Stimulated activated effector memory CD8-positive, alpha-beta T cell treated with anti-CD3 and anti-CD28 coated beads, Interleukin-12 subunit alpha, Interleukin-12 subunit beta, amount 100 ng/mL, for 72 hours (primary cell): ENCODE measurements at regions not wholly inside any gene's neighbourhood (a gene's known extent, or its start where the extent isn't known, plus 50 kb on each side); places are given as distances from the start of the nearest gene placed in this dataset.

ENCODE experiments used
- ATAC-seq: fragments of 150-1000 bp; cut with Tn5 transposase; 2 replicates; pipeline ENCODE4 v1.10.0; 2021
- DNase-seq, 2 donors: peaks; one replicate each; pipeline ENCODE4 v3.0.0; 2021 to 2022; ENCODE audit warnings: low spot score in 2 of 2
- H3K27ac Mint-ChIP-seq: one replicate; pipeline ENCODE4 v1.8.0; 2022; ENCODE audit warnings: mild to moderate bottlenecking, mixed read lengths
- H3K36me3 Mint-ChIP-seq: one replicate; pipeline ENCODE4 v1.8.0; 2022; ENCODE audit warnings: mild to moderate bottlenecking, mixed read lengths
- H3K4me1 Mint-ChIP-seq: one replicate; pipeline ENCODE4 v1.8.0; 2022; ENCODE audit warnings: mixed read lengths
- H3K4me3 Mint-ChIP-seq: one replicate; pipeline ENCODE4 v1.8.0; 2022; ENCODE audit warnings: mild to moderate bottlenecking, mixed read lengths
- H3K9me3 Mint-ChIP-seq: one replicate; pipeline ENCODE4 v1.8.0; 2022; ENCODE audit warnings: mixed read lengths

- no peaks in the 10 kb centered on the region for H3K9me3 Mint-ChIP-seq
- no peaks in the 10 kb centered on the region for H3K4me1 Mint-ChIP-seq
- no peaks in the 10 kb centered on the region for H3K36me3 Mint-ChIP-seq
- no peak overlapping the region for H3K27ac Mint-ChIP-seq
- no peak overlapping the region for H3K4me3 Mint-ChIP-seq
- no peak for ATAC-seq
- DNase-seq = no peak
These were observed 51.7 kb downstream of the FAM50B start for GRCh38 chr6:3900744-3901336.

GRCh38 chr6:3902871-3903648, 53.9 kb downstream of the FAM50B start:
- no peak for DNase-seq
- Mint-ChIP-seq H3K36me3 (no peaks in the 10 kb centered on the region), H3K9me3 (no peaks in the 10 kb centered on the region), H3K4me3 (no peak overlapping the region), H3K27ac (no peak overlapping the region), H3K4me1 (no peaks in the 10 kb centered on the region)
- no peak for ATAC-seq

- DNase-seq (no peak), ATAC-seq (no peak)
- Mint-ChIP-seq H3K27ac (no peak overlapping the region), H3K4me1 (no peaks in the 10 kb centered on the region), H3K36me3 (no peaks in the 10 kb centered on the region), H3K4me3 (no peak overlapping the region), H3K9me3 (no peaks in the 10 kb centered on the region)
These were observed 55.3 kb downstream of the FAM50B start for GRCh38 chr6:3904518-3904917.

GRCh38 chr6:3905945-3906845, 57.0 kb downstream of the FAM50B start:
- DNase-seq (no peak), ATAC-seq (no peak)
- no peaks in the 10 kb centered on the region for H3K9me3 Mint-ChIP-seq
- no peaks in the 10 kb centered on the region for H3K4me1 Mint-ChIP-seq
- H3K27ac Mint-ChIP-seq = no peak overlapping the region
- no peaks in the 10 kb centered on the region for H3K36me3 Mint-ChIP-seq
- no peak overlapping the region for H3K4me3 Mint-ChIP-seq

- no peak for ATAC-seq
- Mint-ChIP-seq H3K27ac (no peak overlapping the region), H3K9me3 (no peaks in the 10 kb centered on the region), H3K4me3 (no peak overlapping the region), H3K36me3 (no peaks in the 10 kb centered on the region), H3K4me1 (no peaks in the 10 kb centered on the region)
- DNase-seq = no peak
These were observed 57.6 kb downstream of the FAM50B start for GRCh38 chr6:3906846-3907151.

GRCh38 chr6:3908223-3908622, 59.0 kb downstream of the FAM50B start:
- Mint-ChIP-seq H3K4me1 (no peaks in the 10 kb centered on the region), H3K27ac (no peak overlapping the region), H3K36me3 (no peaks in the 10 kb centered on the region), H3K4me3 (no peak overlapping the region), H3K9me3 (no peaks in the 10 kb centered on the region)
- ATAC-seq = no peak
- no peak for DNase-seq

GRCh38 chr6:3908961-3909360, 59.8 kb downstream of the FAM50B start:
- no peak for ATAC-seq
- peaks cover 1% of the 10 kb centered on the region for H3K4me1 Mint-ChIP-seq
- H3K27ac Mint-ChIP-seq = no peak overlapping the region
- H3K9me3 Mint-ChIP-seq = no peaks in the 10 kb centered on the region
- no peaks in the 10 kb centered on the region for H3K36me3 Mint-ChIP-seq
- DNase-seq = no peak
- no peak overlapping the region for H3K4me3 Mint-ChIP-seq

GRCh38 chr6:3910106-3910663, 61.0 kb downstream of the FAM50B start:
- Mint-ChIP-seq H3K9me3 (no peaks in the 10 kb centered on the region), H3K27ac (no peak overlapping the region), H3K4me3 (no peak overlapping the region), H3K36me3 (no peaks in the 10 kb centered on the region), H3K4me1 (peaks cover 11% of the 10 kb centered on the region)
- DNase-seq (no peak), ATAC-seq (no peak)

GRCh38 chr6:3911130-3911529, 62.0 kb downstream of the FAM50B start:
- no peak overlapping the region for H3K4me3 Mint-ChIP-seq
- H3K36me3 Mint-ChIP-seq = no peaks in the 10 kb centered on the region
- H3K4me1 Mint-ChIP-seq = peaks cover 20% of the 10 kb centered on the region
- no peak for DNase-seq
- H3K9me3 Mint-ChIP-seq = no peaks in the 10 kb centered on the region
- ATAC-seq = no peak
- no peak overlapping the region for H3K27ac Mint-ChIP-seq

GRCh38 chr6:3911614-3912336, 62.6 kb downstream of the FAM50B start:
- Mint-ChIP-seq H3K27ac (no peak overlapping the region), H3K4me1 (peaks cover 22% of the 10 kb centered on the region), H3K9me3 (no peaks in the 10 kb centered on the region), H3K4me3 (no peak overlapping the region), H3K36me3 (no peaks in the 10 kb centered on the region)
- no peak for ATAC-seq
- DNase-seq = no peak

GRCh38 chr6:3912361-3913076, 63.3 kb downstream of the FAM50B start:
- DNase-seq (no peak), ATAC-seq (no peak)
- Mint-ChIP-seq H3K9me3 (no peaks in the 10 kb centered on the region), H3K4me1 (peaks cover 22% of the 10 kb centered on the region), H3K36me3 (no peaks in the 10 kb centered on the region), H3K4me3 (no peak overlapping the region), H3K27ac (no peak overlapping the region)

- DNase-seq (no peak), ATAC-seq (no peak)
- Mint-ChIP-seq H3K9me3 (no peaks in the 10 kb centered on the region), H3K27ac (no peak overlapping the region), H3K4me1 (peaks cover 22% of the 10 kb centered on the region), H3K36me3 (no peaks in the 10 kb centered on the region), H3K4me3 (no peak overlapping the region)
These were observed 64.1 kb downstream of the FAM50B start for GRCh38 chr6:3913077-3913957.

- Mint-ChIP-seq H3K36me3 (no peaks in the 10 kb centered on the region), H3K4me3 (no peak overlapping the region), H3K4me1 (peaks cover 22% of the 10 kb centered on the region), H3K27ac (no peak overlapping the region), H3K9me3 (no peaks in the 10 kb centered on the region)
- no peak for ATAC-seq
- DNase-seq = no peak
These were observed 64.8 kb downstream of the FAM50B start for GRCh38 chr6:3913958-3914337.
